B cell (primary cell): ENCODE measurements at regions not wholly inside any gene's neighbourhood (a gene's known extent, or its start where the extent isn't known, plus 50 kb on each side); places are given as distances from the start of the nearest gene placed in this dataset.

ENCODE experiments used
- CTCF ChIP-seq: fragments of 200-600 bp; IDR thresholded peaks from one replicate; pipeline ENCODE4 v1.8.0; 2022; ENCODE audit warnings: antibody characterized with exemption, mild to moderate bottlenecking
- EZH2 ChIP-seq: IDR thresholded peaks from 2 replicates; pipeline ENCODE4 v1.6.1; 2012; ENCODE audit warnings: borderline replicate concordance, low read depth, mild to moderate bottlenecking, moderate library complexity, low read length; ENCODE audit not compliant: insufficient read depth, poor library complexity, severe bottlenecking

GRCh38 chr4:115171220-115171619 is 57.8 kb upstream of the NDST4 start:
- TF ChIP-seq CTCF (no peak), EZH2 (no peak)
